Fibroblast of pulmonary artery (primary cell): ENCODE measurements at regions not wholly inside any gene's neighbourhood (a gene's known extent, or its start where the extent isn't known, plus 50 kb on each side); places are given as distances from the start of the nearest gene placed in this dataset.
A peak's percentile ranks its signal among the peaks of the same experiment; 100 is the strongest.
"Not testable (repeated sequence)": the region's sequence is repeated elsewhere in the genome, so short reads cannot be mapped to it uniquely, and the experiment has no call there.

ENCODE experiments used
- DNase-seq: peaks from one replicate; pipeline ENCODE4 v3.0.0-alpha.2; 2010; ENCODE audit warnings: low read depth
- H3K4me3 ChIP-seq: replicated peaks from 2 replicates; pipeline ENCODE4 v1.5.1; 2011; ENCODE audit warnings: low read depth, mild to moderate bottlenecking, control low read depth, low read length, moderate library complexity
- TF ChIP-seq, protein P1 (sequence below): IDR thresholded peaks from 2 replicates; pipeline ENCODE4 v1.5.1; 2011; ENCODE audit warnings: mild to moderate bottlenecking, control low read depth, low read length, inconsistent platforms; ENCODE audit errors: missing control alignments

DNA sequence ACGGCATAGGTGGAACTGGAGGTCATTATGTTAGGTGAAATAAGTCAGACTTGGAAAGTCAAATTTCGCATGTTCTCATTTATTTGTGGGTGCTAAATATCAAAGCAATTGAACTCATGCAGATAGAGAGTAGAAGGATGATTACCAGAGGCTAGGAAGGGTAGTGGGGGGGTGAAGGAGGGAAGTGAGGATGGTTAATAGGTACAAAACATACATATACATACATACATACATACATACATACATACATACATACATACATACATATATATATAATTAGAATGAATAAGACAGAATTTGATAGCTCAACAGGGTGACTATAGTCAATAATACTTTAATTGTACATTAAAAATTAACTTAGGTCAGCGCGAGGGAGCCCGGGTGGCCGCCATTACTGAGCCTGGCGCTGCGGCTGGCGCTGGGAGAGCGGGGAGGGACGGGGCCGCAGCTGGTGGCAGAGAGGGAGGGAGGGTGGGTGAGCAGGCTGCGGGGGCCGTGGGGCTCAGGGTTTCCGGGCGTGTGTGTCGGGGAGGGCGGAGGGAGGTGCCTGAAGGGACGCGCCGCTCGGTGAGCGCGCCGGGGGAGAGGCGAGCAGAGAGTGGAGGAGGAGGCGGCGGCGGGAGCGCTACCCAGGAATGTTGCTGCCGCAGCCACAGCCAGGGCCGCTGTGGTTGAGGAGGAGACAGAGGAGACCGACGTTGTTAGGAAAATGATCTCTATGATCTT is 85.8 kb upstream of the EGFR start:
- DNase-seq = peak; percentile 65
- H3K4me3 ChIP-seq = peak overlapping the region; percentile 52
- TF ChIP-seq, protein P1, sequence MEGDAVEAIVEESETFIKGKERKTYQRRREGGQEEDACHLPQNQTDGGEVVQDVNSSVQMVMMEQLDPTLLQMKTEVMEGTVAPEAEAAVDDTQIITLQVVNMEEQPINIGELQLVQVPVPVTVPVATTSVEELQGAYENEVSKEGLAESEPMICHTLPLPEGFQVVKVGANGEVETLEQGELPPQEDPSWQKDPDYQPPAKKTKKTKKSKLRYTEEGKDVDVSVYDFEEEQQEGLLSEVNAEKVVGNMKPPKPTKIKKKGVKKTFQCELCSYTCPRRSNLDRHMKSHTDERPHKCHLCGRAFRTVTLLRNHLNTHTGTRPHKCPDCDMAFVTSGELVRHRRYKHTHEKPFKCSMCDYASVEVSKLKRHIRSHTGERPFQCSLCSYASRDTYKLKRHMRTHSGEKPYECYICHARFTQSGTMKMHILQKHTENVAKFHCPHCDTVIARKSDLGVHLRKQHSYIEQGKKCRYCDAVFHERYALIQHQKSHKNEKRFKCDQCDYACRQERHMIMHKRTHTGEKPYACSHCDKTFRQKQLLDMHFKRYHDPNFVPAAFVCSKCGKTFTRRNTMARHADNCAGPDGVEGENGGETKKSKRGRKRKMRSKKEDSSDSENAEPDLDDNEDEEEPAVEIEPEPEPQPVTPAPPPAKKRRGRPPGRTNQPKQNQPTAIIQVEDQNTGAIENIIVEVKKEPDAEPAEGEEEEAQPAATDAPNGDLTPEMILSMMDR = no peak

DNA sequence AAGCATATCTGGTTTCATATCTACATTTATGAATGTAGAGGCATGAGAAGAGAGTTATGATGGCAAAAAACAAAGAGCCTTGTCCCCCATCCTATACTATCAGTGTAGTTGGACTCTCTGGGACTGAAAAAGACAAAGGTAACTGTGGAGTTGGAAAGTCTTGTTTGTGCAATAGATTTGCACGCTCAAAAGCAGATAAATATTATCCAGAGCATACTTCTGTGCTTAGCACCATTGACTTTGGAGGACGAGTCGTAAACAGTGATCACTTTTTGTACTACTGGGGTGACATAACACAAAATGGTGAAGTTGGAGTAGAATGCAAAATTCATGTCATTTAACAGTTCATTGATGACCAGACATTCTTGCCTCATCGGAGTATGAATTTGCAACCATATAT is 85.2 kb upstream of the EGFR start:
- peak overlapping the region; percentile 52 for H3K4me3 ChIP-seq
- no peak for DNase-seq
- TF ChIP-seq, protein P1 = no peak

DNA sequence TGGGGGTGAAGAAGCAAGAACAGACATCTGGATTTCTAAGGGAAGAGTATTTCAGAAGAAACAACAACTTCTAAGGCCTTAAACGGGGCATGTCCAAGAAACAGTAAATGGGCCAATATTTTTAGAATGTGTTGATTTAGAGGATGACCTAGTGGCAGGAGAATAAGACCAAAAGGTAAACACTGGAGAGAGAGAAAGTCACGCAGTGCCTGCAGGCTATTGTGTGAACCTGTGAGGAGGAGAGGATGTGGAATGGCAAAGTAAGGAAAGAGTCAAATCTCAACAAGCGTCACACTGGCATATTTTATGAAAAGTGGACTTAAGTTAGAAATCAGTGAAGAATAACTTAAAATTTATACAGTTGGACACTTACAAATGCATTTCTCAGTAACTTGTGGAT is 78.1 kb upstream of the EGFR start:
- DNase-seq = no peak
- TF ChIP-seq, protein P1 = no peak
- H3K4me3 ChIP-seq = no peak overlapping the region

- TF ChIP-seq, protein P1 = no peak
- H3K4me3 ChIP-seq = no peak overlapping the region
- no peak for DNase-seq
Measured at GRCh38 chr7:54944179-54944578, 74.6 kb upstream of the EGFR start.

GRCh38 chr7:54946271-54946670 is 72.5 kb upstream of the EGFR start:
- no peak for DNase-seq
- TF ChIP-seq, protein P1 = no peak

DNA sequence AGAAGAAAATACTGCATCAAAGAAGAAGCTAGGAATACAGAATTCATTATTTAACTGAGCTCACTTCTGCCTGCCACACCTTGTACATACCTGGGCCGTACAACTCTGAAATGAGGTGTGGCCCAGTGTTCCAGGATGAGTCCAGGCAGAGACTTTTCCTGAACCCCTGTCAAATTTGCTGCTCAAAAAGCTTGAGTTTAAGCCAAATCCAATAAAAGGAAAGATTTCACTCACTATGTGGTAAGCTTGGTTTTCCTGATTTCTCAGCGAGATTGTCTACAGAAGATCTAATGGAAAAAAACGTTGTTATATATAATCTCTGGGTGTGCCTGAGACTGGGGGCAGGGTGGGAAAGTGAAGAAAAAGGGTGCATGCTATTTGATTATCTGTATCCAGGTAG is 72.1 kb upstream of the EGFR start:
- TF ChIP-seq, protein P1 = no peak
- H3K4me3 ChIP-seq = no peak overlapping the region
- DNase-seq = no peak

More at GRCh38 chr7:54946271-54946670, 72.5 kb upstream of the EGFR start:
- no peak overlapping the region for H3K4me3 ChIP-seq

DNA sequence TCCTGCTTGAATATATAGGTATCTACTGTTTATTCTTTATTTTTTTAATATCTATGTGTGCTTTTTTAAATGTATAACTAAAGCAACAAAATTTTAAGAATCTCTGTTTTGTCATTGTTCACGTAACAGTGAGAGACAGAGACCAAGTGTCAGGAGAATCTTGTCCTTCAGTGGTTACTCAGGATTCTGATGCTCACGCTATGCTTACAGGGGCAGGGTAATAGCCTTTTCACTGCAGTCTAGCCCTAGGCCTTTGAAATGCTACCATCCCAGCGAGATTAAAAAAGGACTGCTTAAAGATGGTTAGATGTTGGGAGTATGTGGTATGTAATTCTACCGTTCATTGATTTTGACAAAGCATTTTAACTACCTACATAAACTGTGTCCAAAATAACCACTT is 71.6 kb upstream of the EGFR start:
- DNase-seq = no peak
- H3K4me3 ChIP-seq = no peak overlapping the region
- TF ChIP-seq, protein P1 = no peak

GRCh38 chr7:54949514-54949913 is 69.3 kb upstream of the EGFR start:
- not testable (repeated sequence) for DNase-seq, H3K4me3 ChIP-seq
